HG03432 (cell line): ENCODE measurements at regions not wholly inside any gene's neighbourhood (a gene's known extent, or its start where the extent isn't known, plus 50 kb on each side); places are given as distances from the start of the nearest gene placed in this dataset.

ENCODE experiments used
- ATAC-seq: cut with Tn5 transposase; IDR thresholded peaks from one replicate; pipeline ENCODE4 v1.9.1; 2021; ENCODE audit warnings: mild to moderate bottlenecking, moderate library complexity; ENCODE audit not compliant: unreplicated experiment

DNA sequence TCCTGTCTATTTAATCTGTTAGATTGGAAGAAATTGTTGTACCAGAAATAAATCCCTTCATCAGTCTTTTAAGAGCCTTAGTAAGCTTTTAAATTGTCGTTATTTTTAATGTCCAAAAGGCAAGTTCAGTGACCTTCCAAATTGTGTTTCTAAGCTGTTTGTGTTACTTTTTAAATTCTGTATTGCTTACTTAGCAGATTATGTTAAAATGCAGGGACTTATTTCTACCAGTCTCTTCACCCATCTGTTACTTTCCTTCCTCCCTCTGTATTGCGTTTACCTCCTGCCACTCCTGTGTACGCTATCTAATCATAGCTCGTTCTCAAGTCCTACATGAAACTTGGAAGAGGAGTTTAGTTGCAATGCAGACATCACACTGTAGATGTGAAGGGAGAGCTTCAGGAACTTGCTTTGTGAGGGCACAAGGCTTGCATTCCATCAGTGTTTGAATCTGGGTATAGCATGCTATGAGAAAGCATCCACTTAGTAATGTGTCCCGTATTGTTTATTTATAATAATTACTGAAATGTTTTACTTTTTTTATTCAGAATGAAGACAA, 406.5 kb upstream of the RGS6 start:
- ATAC-seq = no peak

DNA sequence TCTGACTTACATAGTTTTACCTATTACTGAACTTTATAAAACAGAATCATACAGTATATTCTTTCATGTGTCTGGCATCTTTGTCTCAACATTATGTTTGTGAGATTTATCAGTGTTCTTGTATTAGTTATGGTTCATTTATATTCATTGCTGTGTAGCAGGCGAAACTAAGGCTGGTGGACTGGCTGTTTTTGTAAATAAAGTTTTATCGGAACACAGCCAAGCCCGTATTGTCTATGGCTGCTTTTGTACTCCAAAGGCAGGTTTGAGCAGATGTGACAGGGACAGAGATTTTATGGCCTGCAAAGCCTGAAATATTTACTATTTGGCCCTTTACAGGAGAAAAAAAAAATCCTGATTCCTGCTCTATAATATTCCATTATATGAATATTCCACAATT, 405.8 kb upstream of the RGS6 start:
- ATAC-seq = no peak

GRCh38 chr14:71527838-71528237, 404.4 kb upstream of the RGS6 start:
- no peak for ATAC-seq

DNA sequence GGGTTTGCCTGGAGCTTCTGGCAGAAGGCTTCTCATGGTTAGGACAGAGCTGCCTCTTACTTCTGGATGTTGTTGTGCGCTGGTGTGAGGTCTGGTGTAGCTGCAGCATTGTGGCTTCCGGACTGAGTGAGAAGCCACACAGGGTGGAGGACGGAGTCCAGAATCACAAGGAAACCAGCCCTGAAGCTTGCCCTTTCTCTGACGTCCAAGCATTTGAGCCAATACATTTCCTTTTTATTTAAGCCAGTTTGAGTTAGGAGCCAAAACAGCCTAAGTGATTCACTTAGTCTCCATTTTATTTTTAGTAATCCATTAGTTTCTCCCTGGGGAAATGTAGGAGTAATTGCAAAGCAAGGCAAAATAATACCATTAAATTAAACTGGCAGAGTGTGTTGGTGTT, 402.4 kb upstream of the RGS6 start:
- ATAC-seq = no peak

DNA sequence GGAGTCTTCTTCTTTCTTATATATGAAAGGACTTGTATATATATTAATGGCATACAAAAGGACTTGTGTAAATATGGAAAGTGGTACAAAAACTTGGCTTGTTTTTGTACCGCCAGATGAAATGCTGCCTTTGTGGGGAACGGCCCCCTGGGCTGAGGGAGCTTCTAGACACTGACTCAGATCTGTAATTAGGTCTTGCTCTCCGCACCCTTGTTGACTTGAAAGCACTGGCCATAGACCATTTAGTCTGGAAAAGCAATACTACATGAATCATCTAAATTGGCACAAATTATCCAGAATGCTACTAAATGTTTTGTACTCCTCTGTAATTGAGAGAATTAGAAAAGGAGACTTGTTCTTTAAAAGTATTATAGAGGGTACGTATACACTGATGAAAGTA, 399.9 kb upstream of the RGS6 start:
- ATAC-seq = no peak

DNA sequence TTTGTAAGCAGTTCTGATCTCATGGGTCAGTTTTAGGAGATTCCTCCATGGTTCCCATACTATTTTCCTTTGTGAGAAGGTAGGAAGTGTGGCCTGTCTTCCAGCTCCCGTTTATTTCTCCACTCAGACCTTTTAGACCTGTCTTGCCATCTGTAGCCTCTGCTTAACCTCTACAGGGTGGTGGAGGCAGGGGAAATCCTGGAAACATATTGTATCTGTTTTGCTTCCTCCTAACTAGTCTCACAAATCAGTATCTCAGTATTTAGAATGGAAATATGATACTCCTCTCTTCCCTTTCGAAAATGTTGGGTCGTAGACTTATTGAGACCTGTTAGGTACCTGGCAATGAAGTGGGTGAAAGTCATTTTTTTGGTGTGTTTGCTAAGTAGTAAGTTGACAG, 399.4 kb upstream of the RGS6 start:
- no peak for ATAC-seq

GRCh38 chr14:71533390-71533789, 398.8 kb upstream of the RGS6 start:
- ATAC-seq = no peak

GRCh38 chr14:71533800-71534199, 398.4 kb upstream of the RGS6 start:
- no peak for ATAC-seq

- no peak for ATAC-seq
These were observed 397.7 kb upstream of the RGS6 start for GRCh38 chr14:71534506-71534905.

DNA sequence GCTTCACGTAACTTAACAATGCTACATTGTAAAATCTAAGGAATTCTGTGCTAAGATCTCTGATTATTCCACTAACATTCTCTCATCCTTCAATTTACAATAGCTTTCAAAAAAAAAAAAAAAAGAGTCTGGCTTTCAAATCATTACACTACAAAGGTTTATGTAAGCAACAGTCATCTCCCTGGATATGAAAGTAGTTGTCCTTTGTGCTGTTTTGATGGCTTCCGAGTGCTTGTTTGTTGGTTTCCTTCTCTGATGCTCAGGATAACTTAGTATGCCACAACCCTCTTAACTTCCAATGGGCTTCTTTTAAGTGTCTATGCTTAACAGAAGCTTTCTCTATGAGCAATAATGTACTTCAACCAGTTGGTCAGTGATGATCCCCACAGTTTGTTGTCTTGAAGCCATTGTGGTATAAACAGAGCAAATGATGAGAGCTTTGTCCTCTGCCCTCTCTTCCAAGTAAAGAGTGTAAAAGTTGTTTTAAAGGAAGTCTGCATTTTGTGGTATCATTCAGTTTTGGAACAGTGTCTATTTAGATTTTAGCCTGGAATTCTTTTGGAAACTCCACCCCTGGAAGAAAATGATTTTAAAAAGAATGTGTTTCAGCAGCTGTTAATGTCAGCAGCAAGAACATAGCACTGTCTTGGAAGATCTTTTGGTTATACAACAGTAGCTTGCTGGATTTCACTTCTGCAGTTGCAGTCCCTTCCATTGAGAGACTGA, 396.1 kb upstream of the RGS6 start:
- ATAC-seq = no peak

DNA sequence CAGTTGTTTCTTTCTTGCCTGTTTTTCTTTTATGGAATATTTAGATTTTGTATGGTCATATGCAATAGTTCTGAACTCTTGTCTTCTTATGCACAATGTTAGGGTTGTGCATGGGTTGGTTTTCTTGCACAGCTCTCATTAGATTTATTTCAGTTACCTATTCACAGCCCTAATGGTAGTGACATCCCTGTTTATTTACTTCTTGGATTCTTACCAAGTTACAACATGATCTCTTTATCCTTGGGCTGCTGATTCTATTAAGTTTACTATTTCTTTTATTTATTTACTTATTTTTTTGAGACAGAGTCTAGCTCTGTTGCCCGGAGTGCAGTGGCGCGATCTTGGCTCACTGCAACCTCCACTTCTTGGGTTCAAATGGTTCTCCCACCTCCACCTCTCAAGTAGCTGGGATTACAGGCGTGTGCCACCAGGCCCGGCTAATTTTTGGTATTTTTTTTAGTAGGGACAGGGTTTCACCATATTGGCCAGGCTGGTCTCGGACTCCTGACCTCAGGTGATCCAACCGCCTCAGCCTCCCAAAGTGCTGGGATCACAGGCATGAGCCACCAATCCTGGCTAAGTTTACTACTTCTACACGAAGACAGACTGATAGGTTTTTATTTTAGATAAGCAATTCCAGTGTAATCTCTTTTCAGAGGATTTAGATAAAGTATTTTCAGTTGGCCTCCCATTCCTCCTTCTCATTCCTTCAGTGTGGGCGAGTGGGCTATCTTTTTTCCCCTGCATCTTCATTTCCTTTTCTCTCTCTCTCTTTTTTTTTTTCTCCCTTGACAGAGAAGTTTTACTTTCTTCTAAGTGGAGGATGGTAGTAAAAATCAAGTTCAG, 395.1 kb upstream of the RGS6 start:
- ATAC-seq = no peak

DNA sequence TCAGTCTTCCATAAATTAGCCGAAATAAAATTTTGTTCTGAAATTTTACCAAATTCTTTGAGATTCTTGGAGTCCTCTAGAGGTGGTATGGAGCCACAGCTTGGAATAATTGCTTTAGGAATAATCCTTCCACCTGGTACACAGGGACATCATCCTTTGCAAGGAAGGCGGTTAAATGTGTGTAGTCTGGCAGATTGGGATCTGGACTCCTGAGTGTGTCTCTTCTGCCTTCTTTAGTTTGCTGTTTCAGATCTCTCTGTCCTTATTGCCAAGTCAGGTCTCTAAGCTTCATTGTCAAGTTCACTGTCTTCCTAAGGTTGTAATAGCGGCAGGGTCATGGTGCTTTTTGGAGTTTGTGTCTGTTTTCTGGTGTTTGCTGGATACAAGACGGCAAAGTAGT, 393.9 kb upstream of the RGS6 start:
- ATAC-seq = no peak

GRCh38 chr14:71538938-71539649, 393.1 kb upstream of the RGS6 start:
- no peak for ATAC-seq

GRCh38 chr14:71539650-71540285, 392.5 kb upstream of the RGS6 start:
- ATAC-seq = no peak

GRCh38 chr14:71541271-71541670, 391.0 kb upstream of the RGS6 start:
- ATAC-seq = no peak

GRCh38 chr14:71541973-71542690, 390.1 kb upstream of the RGS6 start:
- ATAC-seq = no peak

DNA sequence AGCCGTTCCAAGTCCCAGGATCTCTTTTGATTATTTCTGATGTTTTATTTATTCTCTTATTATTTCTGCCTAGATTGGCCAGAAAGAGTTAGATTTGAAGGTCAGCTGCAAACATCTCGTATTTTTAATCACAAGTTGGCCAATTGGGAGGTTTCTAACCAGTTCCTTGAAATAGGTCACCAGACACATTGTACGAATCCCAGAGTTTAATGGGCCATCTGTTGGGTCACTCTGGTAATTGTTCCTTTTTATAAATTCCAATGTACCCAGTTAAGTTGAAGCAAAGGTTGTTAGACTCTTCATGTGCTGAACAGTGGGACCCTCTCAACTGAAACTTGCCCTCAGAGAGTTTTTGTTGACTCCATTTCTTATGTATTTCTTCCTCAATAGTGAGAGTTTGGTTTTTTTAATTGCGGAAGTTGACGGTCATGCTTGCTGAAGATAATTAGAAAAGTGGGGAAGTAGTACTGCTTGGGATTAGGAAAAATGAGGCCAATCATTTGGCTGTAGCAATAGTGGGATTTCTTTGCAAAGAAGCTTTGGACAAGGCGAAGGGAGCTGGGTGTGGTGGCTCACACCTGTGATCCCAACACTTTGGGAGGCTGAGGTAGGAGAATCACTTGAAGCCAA, 382.7 kb upstream of the RGS6 start:
- no peak for ATAC-seq

DNA sequence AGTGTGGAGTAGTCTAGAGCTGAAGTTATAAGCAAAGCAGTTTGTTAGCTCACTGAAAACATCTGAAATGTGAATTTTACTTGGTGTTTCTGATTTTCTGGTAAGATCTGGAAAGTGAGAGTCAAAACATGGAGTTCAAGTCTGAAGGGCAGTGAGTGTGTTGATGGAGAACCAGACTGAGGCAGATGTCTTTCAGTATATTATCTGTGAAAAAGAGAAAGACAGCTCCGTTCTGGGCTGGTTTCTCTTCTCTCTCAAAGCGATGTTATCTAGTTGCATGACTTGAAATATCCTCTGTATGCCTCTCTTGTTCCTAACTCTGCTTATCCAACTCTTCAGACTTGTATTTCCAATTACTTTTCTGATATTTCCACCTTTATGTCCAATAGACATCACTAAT, 381.9 kb upstream of the RGS6 start:
- no peak for ATAC-seq

- ATAC-seq = no peak
These were observed 380.8 kb upstream of the RGS6 start for GRCh38 chr14:71551291-71551950.
